ENCODE measurements at regions not wholly inside any gene's neighbourhood (a gene's known extent, or its start where the extent isn't known, plus 50 kb on each side); places are given as distances from the start of the nearest gene placed in this dataset.

DNA sequence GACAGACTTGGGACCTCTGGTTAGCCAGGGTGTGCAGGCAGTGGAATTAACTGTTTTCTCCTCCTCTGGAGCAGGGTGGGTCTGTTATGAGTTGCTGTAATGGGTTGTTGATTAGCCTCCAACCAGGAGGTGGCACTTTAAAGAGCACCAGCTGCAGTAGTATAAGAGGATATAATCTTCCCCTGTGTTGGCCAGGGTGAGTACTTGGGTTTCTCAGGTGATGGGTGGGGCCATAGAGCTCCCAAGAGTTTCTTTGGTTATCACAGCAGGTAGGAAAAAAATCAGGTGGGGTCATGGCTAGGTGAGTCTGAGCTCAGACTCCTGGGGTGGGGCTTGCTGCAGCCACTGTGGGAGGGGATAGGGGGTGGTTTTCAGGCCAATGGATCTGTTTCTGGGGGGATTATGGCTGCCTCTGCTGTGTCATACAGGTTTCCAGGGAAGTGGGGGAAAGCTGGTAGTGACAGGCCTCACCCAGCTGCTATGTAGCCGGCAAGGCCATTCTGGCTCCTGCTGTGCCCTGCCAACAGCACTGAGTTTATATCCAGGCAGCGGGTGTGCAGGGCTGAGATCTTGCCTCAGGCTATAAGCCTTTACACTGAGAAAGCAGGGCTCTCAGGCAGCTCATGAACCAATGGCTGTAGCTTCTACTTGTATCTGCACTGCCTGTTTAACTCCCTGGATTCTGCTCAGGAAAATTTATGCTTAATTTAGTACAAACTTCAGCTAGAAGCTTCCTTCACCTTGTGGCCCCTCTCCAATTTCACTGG is 70.1 kb downstream of the CCNG2 start:
- TF ChIP-seq GABPA (IDR thresholded peaks at IDR 0.05 in 1 of 2, conservative IDR thresholded peaks at IDR 0.05 in 1 of 2) = no peak
- no peak for TF ChIP-seq NR2F2 (IDR thresholded peaks at IDR 0.05)
- TF ChIP-seq SP1 (IDR thresholded peaks at IDR 0.05) = no peak
- TF ChIP-seq FOXA1 (IDR thresholded peaks at IDR 0.05) = no peak
- TF ChIP-seq EGR1 (IDR thresholded peaks at IDR 0.05; ENCODE audit: low read depth in 2 of 2) = no peak
- TF ChIP-seq, protein P1, sequence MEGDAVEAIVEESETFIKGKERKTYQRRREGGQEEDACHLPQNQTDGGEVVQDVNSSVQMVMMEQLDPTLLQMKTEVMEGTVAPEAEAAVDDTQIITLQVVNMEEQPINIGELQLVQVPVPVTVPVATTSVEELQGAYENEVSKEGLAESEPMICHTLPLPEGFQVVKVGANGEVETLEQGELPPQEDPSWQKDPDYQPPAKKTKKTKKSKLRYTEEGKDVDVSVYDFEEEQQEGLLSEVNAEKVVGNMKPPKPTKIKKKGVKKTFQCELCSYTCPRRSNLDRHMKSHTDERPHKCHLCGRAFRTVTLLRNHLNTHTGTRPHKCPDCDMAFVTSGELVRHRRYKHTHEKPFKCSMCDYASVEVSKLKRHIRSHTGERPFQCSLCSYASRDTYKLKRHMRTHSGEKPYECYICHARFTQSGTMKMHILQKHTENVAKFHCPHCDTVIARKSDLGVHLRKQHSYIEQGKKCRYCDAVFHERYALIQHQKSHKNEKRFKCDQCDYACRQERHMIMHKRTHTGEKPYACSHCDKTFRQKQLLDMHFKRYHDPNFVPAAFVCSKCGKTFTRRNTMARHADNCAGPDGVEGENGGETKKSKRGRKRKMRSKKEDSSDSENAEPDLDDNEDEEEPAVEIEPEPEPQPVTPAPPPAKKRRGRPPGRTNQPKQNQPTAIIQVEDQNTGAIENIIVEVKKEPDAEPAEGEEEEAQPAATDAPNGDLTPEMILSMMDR (IDR thresholded peaks at IDR 0.05; ENCODE audit: low read depth, low read length, missing input control) = no peak
- TF ChIP-seq, protein P2, sequence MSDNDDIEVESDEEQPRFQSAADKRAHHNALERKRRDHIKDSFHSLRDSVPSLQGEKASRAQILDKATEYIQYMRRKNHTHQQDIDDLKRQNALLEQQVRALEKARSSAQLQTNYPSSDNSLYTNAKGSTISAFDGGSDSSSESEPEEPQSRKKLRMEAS (IDR thresholded peaks at IDR 0.05) = no peak
- TF ChIP-seq RAD21 (IDR thresholded peaks at IDR 0.05) = no peak
- TF ChIP-seq, protein P3, sequence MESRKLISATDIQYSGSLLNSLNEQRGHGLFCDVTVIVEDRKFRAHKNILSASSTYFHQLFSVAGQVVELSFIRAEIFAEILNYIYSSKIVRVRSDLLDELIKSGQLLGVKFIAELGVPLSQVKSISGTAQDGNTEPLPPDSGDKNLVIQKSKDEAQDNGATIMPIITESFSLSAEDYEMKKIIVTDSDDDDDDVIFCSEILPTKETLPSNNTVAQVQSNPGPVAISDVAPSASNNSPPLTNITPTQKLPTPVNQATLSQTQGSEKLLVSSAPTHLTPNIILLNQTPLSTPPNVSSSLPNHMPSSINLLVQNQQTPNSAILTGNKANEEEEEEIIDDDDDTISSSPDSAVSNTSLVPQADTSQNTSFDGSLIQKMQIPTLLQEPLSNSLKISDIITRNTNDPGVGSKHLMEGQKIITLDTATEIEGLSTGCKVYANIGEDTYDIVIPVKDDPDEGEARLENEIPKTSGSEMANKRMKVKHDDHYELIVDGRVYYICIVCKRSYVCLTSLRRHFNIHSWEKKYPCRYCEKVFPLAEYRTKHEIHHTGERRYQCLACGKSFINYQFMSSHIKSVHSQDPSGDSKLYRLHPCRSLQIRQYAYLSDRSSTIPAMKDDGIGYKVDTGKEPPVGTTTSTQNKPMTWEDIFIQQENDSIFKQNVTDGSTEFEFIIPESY (IDR thresholded peaks at IDR 0.05) = no peak
- TF ChIP-seq, protein P4, sequence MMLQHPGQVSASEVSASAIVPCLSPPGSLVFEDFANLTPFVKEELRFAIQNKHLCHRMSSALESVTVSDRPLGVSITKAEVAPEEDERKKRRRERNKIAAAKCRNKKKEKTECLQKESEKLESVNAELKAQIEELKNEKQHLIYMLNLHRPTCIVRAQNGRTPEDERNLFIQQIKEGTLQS (IDR thresholded peaks at IDR 0.05) = no peak
- no peak for TF ChIP-seq HNF4G (IDR thresholded peaks at IDR 0.05)
- TF ChIP-seq HNF4A (conservative IDR thresholded peaks at IDR 0.05) = no peak
- TF ChIP-seq YY1 (IDR thresholded peaks at IDR 0.05) = no peak
- H3K9me3 ChIP-seq (ENCODE audit: control insufficient read depth in 4 of 4, low read length in 3 of 4) = peaks cover 2 to 4% (median 3%) of the 10 kb centered on the region in 4 donors
- no peaks in the 10 kb centered on the region for H3K36me3 ChIP-seq (ENCODE audit: control insufficient read depth in 4 of 4, insufficient read depth in 3 of 4, low read depth in 1 of 4, low read length in 3 of 4)
- H3K9ac ChIP-seq (ENCODE audit: low read depth in 1 of 2, low read length in 2 of 2) = no peak overlapping the region
- H3K4me1 ChIP-seq (ENCODE audit: control insufficient read depth in 4 of 4, insufficient read depth in 4 of 4, low read length in 3 of 4) = no peaks in the 10 kb centered on the region
- DNase-seq (ENCODE audit: low spot score) = no peak
- H3K4me3 ChIP-seq (ENCODE audit: low read depth in 1 of 3, low read length in 3 of 3) = no peak overlapping the region
- H3K27ac ChIP-seq (ENCODE audit: low read depth in 1 of 2, low read length in 2 of 2) = no peak overlapping the region
- WGBS = 91% methylated on average over 2 of the region's 2 CpGs
- no peaks in the 10 kb centered on the region for H3K27me3 ChIP-seq (ENCODE audit: control insufficient read depth in 4 of 4, insufficient read depth in 4 of 4, low read length in 3 of 4)

DNA sequence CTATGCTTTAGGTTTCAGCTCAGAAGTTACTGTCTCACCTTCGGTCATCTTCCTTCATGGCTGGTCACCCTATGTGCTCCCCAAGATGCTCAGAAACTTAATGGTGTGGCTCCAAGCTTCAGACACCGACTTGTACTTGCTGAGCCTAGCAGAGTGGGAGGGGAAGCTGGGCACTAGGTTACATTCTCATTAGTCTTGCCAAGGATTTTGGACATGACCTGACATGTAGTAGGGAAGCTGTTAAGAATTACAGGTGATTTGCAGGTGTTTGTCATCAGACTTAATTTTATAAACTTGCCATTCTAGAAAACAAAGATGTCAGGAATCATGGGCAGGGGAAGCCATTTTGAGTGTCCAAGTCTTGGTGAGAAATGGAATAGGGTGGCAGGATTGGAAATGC is 72.4 kb downstream of the CCNG2 start:
- Histone ChIP-seq H3K9me3 (ENCODE audit: control insufficient read depth in 4 of 4, low read length in 3 of 4) (peaks cover 2 to 4% (median 3%) of the 10 kb centered on the region in 4 donors), H3K4me1 (ENCODE audit: control insufficient read depth in 4 of 4, insufficient read depth in 4 of 4, low read length in 3 of 4) (no peaks in the 10 kb centered on the region), H3K36me3 (ENCODE audit: control insufficient read depth in 4 of 4, insufficient read depth in 3 of 4, low read depth in 1 of 4, low read length in 3 of 4) (no peaks in the 10 kb centered on the region), H3K4me3 (ENCODE audit: low read depth in 1 of 3, low read length in 3 of 3) (no peak overlapping the region), H3K27ac (ENCODE audit: low read depth in 1 of 2, low read length in 2 of 2) (no peak overlapping the region), H3K27me3 (ENCODE audit: control insufficient read depth in 4 of 4, insufficient read depth in 4 of 4, low read length in 3 of 4) (no peaks in the 10 kb centered on the region), H3K9ac (ENCODE audit: low read depth in 1 of 2, low read length in 2 of 2) (no peak overlapping the region)
- WGBS = 83% methylated on average over 2 of the region's 2 CpGs
- DNase-seq (ENCODE audit: low spot score) = no peak
- no peak for TF ChIP-seq HNF4A (conservative IDR thresholded peaks at IDR 0.05)
- TF ChIP-seq, protein P1 (IDR thresholded peaks at IDR 0.05; ENCODE audit: low read depth, low read length, missing input control) = no peak
- no peak for TF ChIP-seq TAF1 (conservative IDR thresholded peaks at IDR 0.05)
- no peak for TF ChIP-seq JUND (IDR thresholded peaks at IDR 0.05)
- no peak for TF ChIP-seq GABPA (IDR thresholded peaks at IDR 0.05 in 1 of 2, conservative IDR thresholded peaks at IDR 0.05 in 1 of 2)
- TF ChIP-seq, protein P5, sequence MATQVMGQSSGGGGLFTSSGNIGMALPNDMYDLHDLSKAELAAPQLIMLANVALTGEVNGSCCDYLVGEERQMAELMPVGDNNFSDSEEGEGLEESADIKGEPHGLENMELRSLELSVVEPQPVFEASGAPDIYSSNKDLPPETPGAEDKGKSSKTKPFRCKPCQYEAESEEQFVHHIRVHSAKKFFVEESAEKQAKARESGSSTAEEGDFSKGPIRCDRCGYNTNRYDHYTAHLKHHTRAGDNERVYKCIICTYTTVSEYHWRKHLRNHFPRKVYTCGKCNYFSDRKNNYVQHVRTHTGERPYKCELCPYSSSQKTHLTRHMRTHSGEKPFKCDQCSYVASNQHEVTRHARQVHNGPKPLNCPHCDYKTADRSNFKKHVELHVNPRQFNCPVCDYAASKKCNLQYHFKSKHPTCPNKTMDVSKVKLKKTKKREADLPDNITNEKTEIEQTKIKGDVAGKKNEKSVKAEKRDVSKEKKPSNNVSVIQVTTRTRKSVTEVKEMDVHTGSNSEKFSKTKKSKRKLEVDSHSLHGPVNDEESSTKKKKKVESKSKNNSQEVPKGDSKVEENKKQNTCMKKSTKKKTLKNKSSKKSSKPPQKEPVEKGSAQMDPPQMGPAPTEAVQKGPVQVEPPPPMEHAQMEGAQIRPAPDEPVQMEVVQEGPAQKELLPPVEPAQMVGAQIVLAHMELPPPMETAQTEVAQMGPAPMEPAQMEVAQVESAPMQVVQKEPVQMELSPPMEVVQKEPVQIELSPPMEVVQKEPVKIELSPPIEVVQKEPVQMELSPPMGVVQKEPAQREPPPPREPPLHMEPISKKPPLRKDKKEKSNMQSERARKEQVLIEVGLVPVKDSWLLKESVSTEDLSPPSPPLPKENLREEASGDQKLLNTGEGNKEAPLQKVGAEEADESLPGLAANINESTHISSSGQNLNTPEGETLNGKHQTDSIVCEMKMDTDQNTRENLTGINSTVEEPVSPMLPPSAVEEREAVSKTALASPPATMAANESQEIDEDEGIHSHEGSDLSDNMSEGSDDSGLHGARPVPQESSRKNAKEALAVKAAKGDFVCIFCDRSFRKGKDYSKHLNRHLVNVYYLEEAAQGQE (IDR thresholded peaks at IDR 0.05) = no peak
- TF ChIP-seq HNF4G (IDR thresholded peaks at IDR 0.05) = no peak
- no peak for TF ChIP-seq NR2F2 (IDR thresholded peaks at IDR 0.05)
- no peak for TF ChIP-seq RAD21 (IDR thresholded peaks at IDR 0.05)
- TF ChIP-seq, protein P2 (IDR thresholded peaks at IDR 0.05) = no peak
- TF ChIP-seq SP1 (IDR thresholded peaks at IDR 0.05) = no peak
- TF ChIP-seq RXRA (IDR thresholded peaks at IDR 0.05) = no peak
- TF ChIP-seq, protein P4 (IDR thresholded peaks at IDR 0.05) = no peak
- no peak for TF ChIP-seq FOXA2 (IDR thresholded peaks at IDR 0.05)
